ENCODE measurements at regions not wholly inside any gene's neighbourhood (a gene's known extent, or its start where the extent isn't known, plus 50 kb on each side); places are given as distances from the start of the nearest gene placed in this dataset.
"Not testable (repeated sequence)": the region's sequence is repeated elsewhere in the genome, so short reads cannot be mapped to it uniquely, and the experiment has no call there.

GRCh38 chr6:167208819-167209576, 51.2 kb upstream of the GPR31 start:
- no peak for DNase-seq

DNA sequence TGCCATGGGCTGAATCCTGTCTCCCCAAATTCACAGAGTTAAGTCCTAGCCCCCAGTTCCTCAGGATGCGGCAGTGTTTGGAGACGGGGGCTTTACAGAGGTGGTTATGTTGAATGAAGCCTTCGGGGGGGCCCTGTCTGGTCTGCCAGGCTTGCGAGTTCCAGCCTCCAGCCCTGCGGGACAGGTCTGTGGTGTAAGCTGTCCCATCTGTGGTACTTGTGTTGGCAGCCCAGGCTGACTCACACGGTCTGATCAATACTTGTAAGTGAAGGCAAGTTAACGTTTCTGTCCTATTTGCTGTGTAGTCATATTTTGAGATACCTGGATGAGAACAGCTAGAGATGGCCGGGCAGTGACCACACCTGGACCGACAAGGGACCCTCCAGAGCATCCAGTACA, 51.8 kb upstream of the GPR31 start:
- no peak for DNase-seq

GRCh38 chr6:167210375-167211294, 52.9 kb upstream of the GPR31 start:
- DNase-seq: no peak

GRCh38 chr6:167211295-167211648, 53.5 kb upstream of the GPR31 start:
- no peak for DNase-seq

DNA sequence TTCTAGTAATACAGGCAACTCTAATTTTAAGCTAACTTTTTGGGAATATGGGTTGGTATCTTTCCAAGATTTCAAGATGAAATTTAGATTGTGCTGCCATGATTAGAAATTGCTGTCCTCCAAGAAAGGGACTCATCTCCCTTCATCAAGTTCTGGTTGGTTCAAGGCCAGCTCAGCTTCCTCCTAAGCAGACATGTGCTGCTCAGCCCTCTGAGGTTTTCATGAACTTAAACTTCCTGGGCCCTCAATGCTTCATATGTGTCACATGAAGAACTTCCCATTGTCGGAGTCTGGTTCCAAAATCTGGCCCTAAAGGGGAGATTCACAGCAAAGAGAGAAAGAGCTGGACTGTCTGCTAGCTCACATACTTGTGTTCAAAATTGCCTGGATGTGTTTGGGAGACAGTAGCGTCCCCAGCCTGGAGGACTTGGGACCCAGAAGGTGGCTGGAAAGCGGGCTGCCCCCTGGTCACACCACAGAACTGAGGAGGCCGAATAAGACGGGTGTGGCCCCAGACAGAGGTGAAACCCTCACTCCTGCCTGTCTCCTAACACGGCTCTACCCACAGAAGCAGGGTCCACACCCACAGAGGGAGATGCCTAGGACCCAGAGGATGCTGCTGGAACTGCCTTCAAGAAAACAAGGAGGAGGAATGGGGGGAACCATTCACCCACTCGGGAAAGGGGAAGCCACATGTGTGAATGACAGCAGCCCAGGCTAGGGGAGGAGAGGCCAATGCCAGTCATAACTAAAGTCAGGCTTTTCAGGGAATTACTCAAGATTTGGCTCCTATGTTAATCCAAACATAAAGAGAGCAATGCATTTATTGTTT, 54.3 kb upstream of the GPR31 start:
- DNase-seq: no peak

DNA sequence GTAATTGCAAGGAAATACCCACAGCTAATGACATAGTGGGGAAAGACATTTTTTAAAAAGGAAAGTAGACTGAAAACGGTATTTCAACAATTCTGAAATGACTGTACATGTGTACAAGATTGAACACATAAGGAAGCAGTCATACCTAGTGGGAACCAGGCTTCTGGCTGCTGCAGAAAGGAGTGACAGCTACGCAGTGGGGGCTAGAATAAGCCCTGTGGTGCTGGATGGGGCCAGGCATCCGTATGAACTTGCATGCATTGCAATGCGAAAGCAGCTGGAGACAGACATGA, 54.9 kb upstream of the GPR31 start:
- DNase-seq: no peak

- no peak for DNase-seq
Measured at GRCh38 chr6:167214206-167214605, 56.4 kb upstream of the GPR31 start.

DNA sequence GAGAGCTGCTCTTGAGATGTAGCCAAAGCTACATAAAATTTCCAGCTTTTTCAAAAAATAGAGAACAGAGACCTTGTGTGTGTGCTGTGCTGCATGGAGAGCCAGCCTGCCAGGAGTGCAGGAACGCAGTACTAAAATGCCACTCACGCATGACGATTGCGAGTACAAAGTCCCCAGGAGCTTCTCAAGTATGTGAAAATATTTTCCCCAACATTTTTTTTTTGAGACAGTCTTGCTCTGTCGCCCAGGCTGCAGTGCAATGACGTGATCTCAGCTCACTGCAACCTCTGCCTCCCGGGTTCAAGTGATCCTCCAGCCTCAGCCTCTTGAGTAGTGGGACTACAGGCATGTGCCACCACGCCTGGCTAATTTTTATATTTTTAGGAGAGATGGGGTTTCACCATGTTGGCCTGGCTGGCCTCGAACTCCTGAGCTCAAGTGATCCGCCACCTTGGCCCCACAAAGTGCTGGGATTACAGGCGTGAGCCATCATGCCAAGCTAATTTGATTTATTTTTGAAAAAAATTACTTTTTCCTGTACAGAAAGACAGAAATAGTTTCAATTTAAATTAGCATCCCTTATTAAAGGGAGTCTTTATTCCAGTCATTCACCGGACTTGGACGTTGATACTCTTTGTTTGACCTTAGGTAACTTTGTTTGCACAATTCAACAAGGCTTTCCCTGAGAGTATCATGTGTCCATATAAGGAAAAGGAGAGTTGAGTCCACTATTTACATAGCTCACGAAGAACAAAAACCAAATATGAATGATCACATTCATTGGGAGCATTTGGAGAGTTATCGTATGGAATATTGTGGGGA, 57.9 kb upstream of the GPR31 start:
- not testable (repeated sequence) for DNase-seq

- not testable (repeated sequence) for DNase-seq
Measured at GRCh38 chr6:167216390-167217050, 58.7 kb upstream of the GPR31 start.

DNA sequence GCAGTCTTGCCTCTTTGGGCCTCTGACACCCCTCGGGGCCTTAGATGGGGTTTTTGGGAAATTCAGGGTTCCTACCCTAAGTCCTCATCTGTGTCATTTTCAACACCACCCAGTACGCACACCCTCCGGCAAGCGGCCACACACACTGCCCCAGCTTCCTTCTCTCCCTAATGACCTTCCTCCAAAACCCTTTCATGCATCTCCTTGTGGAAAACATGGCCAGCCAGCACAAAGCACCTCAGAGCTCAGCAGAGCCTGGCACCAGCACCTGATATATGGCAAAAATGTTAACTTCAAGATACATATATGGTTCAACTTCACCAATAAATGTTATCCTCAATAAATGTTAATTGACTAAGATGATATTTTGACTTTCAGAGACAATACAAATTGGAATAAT, 59.3 kb upstream of the GPR31 start:
- DNase-seq: not testable (repeated sequence)

GRCh38 chr6:167217951-167218759, 60.4 kb upstream of the GPR31 start:
- DNase-seq: peak; percentile 13

- not testable (repeated sequence) for DNase-seq
Measured at GRCh38 chr6:167219079-167219478, 61.3 kb upstream of the GPR31 start.

GRCh38 chr6:167219967-167220512, 62.3 kb upstream of the GPR31 start:
- no peak for DNase-seq

- DNase-seq: no peak
Measured at GRCh38 chr6:167221400-167222201, 63.8 kb upstream of the GPR31 start.

- DNase-seq: not testable (repeated sequence)
Measured at GRCh38 chr6:167225566-167226382, 65.3 kb upstream of the UNC93A start.

GRCh38 chr6:167226383-167226685, 64.8 kb upstream of the UNC93A start:
- no peak for DNase-seq

GRCh38 chr6:167226791-167227190, 64.3 kb upstream of the UNC93A start:
- DNase-seq: no peak

- DNase-seq: no peak
Measured at GRCh38 chr6:167227984-167228383, 63.1 kb upstream of the UNC93A start.

DNA sequence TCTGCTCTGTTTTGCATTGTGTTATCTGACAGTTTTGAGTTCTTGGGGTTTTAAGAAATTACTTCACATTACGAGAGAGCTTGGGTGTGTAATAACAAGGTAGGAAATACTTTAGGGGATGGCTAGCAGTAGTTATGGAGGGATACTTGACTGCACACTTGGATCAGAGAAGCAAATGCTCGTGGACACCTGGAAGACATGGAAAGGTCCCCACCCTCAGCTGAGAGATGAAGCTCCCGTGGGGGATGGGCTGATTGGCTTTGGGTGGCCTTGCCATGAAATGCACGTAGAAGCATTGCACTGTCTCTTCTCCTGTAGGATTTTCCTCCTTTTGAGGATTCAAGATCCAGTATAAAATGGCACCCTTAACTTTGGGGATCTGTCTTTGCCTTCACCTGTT, 61.5 kb upstream of the UNC93A start:
- DNase-seq: no peak
